IMR-90 (cell line): ENCODE measurements at regions not wholly inside any gene's neighbourhood (a gene's known extent, or its start where the extent isn't known, plus 50 kb on each side); places are given as distances from the start of the nearest gene placed in this dataset.

Source experiments
- CEBPB ChIP-seq: IDR thresholded peaks from 2 replicates; pipeline ENCODE4 v1.6.1; 2012; ENCODE audit warnings: low read depth, low read length, improper control_type of control experiment
- MXI1 ChIP-seq: IDR thresholded peaks from 2 replicates; pipeline ENCODE4 v1.6.1; 2012; ENCODE audit warnings: low read depth, mild to moderate bottlenecking, low read length, moderate library complexity, borderline replicate concordance
- POLR2A ChIP-seq: IDR thresholded peaks from 2 replicates; pipeline ENCODE4 v1.6.1; 2012; ENCODE audit warnings: mild to moderate bottlenecking, low read depth, low read length
- SMC3 ChIP-seq: fragments of 150-350 bp; IDR thresholded peaks from 2 replicates; pipeline ENCODE4 v1.6.1; 2016; ENCODE audit warnings: low read depth, mild to moderate bottlenecking, antibody characterized with exemption, low read length, moderate library complexity
- TF ChIP-seq, protein P1 (sequence below): conservative IDR thresholded peaks from 2 replicates; pipeline ENCODE4 v1.5.1; 2012; ENCODE audit warnings: mild to moderate bottlenecking, low read depth, low read length, improper control_type of control experiment

GRCh38 chr13:53136554-53137215, 108.1 kb downstream of the OLFM4 start:
- TF ChIP-seq CEBPB (no peak), POLR2A (no peak), SMC3 (no peak), MXI1 (no peak)
- TF ChIP-seq, protein P1, sequence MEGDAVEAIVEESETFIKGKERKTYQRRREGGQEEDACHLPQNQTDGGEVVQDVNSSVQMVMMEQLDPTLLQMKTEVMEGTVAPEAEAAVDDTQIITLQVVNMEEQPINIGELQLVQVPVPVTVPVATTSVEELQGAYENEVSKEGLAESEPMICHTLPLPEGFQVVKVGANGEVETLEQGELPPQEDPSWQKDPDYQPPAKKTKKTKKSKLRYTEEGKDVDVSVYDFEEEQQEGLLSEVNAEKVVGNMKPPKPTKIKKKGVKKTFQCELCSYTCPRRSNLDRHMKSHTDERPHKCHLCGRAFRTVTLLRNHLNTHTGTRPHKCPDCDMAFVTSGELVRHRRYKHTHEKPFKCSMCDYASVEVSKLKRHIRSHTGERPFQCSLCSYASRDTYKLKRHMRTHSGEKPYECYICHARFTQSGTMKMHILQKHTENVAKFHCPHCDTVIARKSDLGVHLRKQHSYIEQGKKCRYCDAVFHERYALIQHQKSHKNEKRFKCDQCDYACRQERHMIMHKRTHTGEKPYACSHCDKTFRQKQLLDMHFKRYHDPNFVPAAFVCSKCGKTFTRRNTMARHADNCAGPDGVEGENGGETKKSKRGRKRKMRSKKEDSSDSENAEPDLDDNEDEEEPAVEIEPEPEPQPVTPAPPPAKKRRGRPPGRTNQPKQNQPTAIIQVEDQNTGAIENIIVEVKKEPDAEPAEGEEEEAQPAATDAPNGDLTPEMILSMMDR = no peak
